K562 (cell line): ENCODE measurements at regions not wholly inside any gene's neighbourhood (a gene's known extent, or its start where the extent isn't known, plus 50 kb on each side); places are given as distances from the start of the nearest gene placed in this dataset.

ENCODE experiments used
- ATAC-seq: fragments of 200-7000 bp; cut with Tn5 transposase; 3 replicates; pipeline ENCODE4 v1.9.1; 2020; ENCODE audit warnings: moderate library complexity
- BruUV-seq: library from RNA; stranded (reverse); fragments of 400-500 nt; replicated peaks from 2 replicates; lab custom pipeline; 2021; lab: Mats Ljungman, UMichigan
- CTCF ChIA-PET: fragments of 300-600 bp; formaldehyde crosslinking; extraction: SDS; loops from one replicate; lab custom pipeline; 2021; ENCODE audit warnings: low intra/inter-chr PET ratio; lab: Yijun Ruan, JAX
- POLR2A ChIA-PET: fragments of 300-600, 350-650 bp; sonication (Branson Sonifier 250); formaldehyde crosslinking; extraction: SDS; loops from one replicate; lab custom pipeline; 2021; ENCODE audit warnings: antibody characterized with exemption, inconsistent platforms; lab: Yijun Ruan, JAX
- DNase-seq, 4 experiments: peaks; one replicate each; pipeline versions ENCODE4 v3.0.0 to v3.0.0-alpha.2; 2011 to 2018; ENCODE audit warnings: low spot score in 3 of 4, mixed read lengths in 3 of 4; ENCODE audit errors: extremely low read depth in 1 of 4
- FAIRE-seq: peaks from 2 replicates; lab custom pipeline; 2011; peaks lifted over from hg19 to GRCh38; lab: Jason Lieb, UNC
- H2AFZ ChIP-seq: 2 replicates; pipeline ENCODE4 v1.6.0; 2011; ENCODE audit warnings: low read depth, low read length, control low read depth, inconsistent platforms
- H3K27ac ChIP-seq: fragments of 200-600 bp; 3 replicates; pipeline ENCODE4 v1.8.0; 2011; ENCODE audit warnings: low read depth, mild to moderate bottlenecking, control low read depth, inconsistent platforms, low read length, moderate library complexity, mixed read lengths; ENCODE audit errors: extremely low read depth
- H3K27me3 ChIP-seq, 2 experiments: fragments of 300-600 bp in 1 of 2; 2 replicates in 1 of 2; 3 replicates in 1 of 2; pipeline versions ENCODE4 v1.6.0 to v1.8.0; 2011; ENCODE audit warnings: inconsistent platforms in 2 of 2, low read length in 2 of 2, mild to moderate bottlenecking in 1 of 2, mixed read lengths in 1 of 2, moderate library complexity in 1 of 2; ENCODE audit not compliant: control insufficient read depth in 2 of 2, insufficient read depth in 2 of 2
- H3K36me3 ChIP-seq: fragments of 300-600 bp; 3 replicates; pipeline ENCODE4 v1.8.0; 2011; ENCODE audit warnings: mild to moderate bottlenecking, low read length, inconsistent platforms; ENCODE audit not compliant: control insufficient read depth, insufficient read depth
- H3K4me1 ChIP-seq, 2 experiments: fragments of 200-600 bp in 1 of 2; replicated peaks in 1 of 2; 2 replicates in 1 of 2; 3 replicates in 1 of 2; pipeline versions ENCODE4 v1.5.1 to v1.8.0; 2011; ENCODE audit warnings: inconsistent platforms in 2 of 2, low read length in 2 of 2, mild to moderate bottlenecking in 1 of 2, mixed read lengths in 1 of 2, moderate library complexity in 1 of 2; ENCODE audit not compliant: control insufficient read depth in 2 of 2, insufficient read depth in 2 of 2
- H3K4me2 ChIP-seq: 2 replicates; pipeline ENCODE4 v1.6.1; 2011; ENCODE audit warnings: low read length, control low read depth, inconsistent platforms, mixed read lengths; ENCODE audit not compliant: insufficient read depth
- H3K4me3 ChIP-seq: fragments of 200-600 bp; sonication (generic), shearing (Covaris generic); 2 replicates; pipeline ENCODE4 v1.5.1; 2016; ENCODE audit warnings: control low read depth, inconsistent platforms
- H3K79me2 ChIP-seq: fragments of 200-600 bp; 3 replicates; pipeline ENCODE4 v1.8.0; 2011; ENCODE audit warnings: low read length, inconsistent platforms; ENCODE audit not compliant: control insufficient read depth, insufficient read depth
- H3K9ac ChIP-seq, 2 experiments: 2 replicates each; pipeline versions ENCODE4 v1.6.0 to v1.6.1; 2011; ENCODE audit warnings: low read depth in 2 of 2, low read length in 2 of 2, control low read depth in 1 of 2, inconsistent platforms in 1 of 2, mild to moderate bottlenecking in 1 of 2, mixed read lengths in 1 of 2; ENCODE audit not compliant: insufficient read depth in 1 of 2
- H3K9me1 ChIP-seq: one replicate; pipeline ENCODE4 v1.6.0; 2011; ENCODE audit warnings: inconsistent platforms, mild to moderate bottlenecking, low read length, moderate library complexity; ENCODE audit not compliant: control insufficient read depth, insufficient read depth
- H3K9me3 ChIP-seq: replicated peaks from 2 replicates; pipeline ENCODE4 v1.5.1; 2011; ENCODE audit warnings: low read depth, low read length, inconsistent platforms; ENCODE audit not compliant: control insufficient read depth, insufficient read depth
- H4K20me1 ChIP-seq: replicated peaks from 2 replicates; pipeline ENCODE4 v1.6.1; 2011; ENCODE audit warnings: low read length, inconsistent platforms, mixed read lengths; ENCODE audit not compliant: control insufficient read depth, insufficient read depth
- ATF3 ChIP-seq, 2 experiments: fragments of 450-650 bp in 1 of 2; sonication (generic) in 1 of 2; formaldehyde crosslinking in 1 of 2; IDR thresholded peaks in 1 of 2; conservative IDR thresholded peaks in 1 of 2; 2 replicates each; pipeline versions ENCODE4 v1.6.1 to v1.8.1; 2016 to 2023; ENCODE audit warnings: mild to moderate bottlenecking in 2 of 2, moderate library complexity in 2 of 2, inconsistent platforms in 1 of 2, missing genetic modification reagents in 1 of 2
- CEBPG ChIP-seq, 3 experiments: fragments of 200-800 bp in 1 of 3; sonication (Bioruptor generic) in 1 of 3; sonication (generic) in 1 of 3; formaldehyde crosslinking in 1 of 3; IDR thresholded peaks in 2 of 3; conservative IDR thresholded peaks in 1 of 3; 2 replicates each; pipeline versions ENCODE4 v1.6.1 to v1.8.0; 2016 to 2022; ENCODE audit warnings: missing compliant biosample characterization in 2 of 3, missing genetic modification characterization in 2 of 3, mild to moderate bottlenecking in 1 of 3, missing genetic modification reagents in 1 of 3
- SREBF1 ChIP-seq: fragments of 150-350 bp; IDR thresholded peaks from 2 replicates; pipeline ENCODE4 v1.6.1; 2014; ENCODE audit warnings: antibody characterized with exemption, low read depth, low read length, borderline replicate concordance
- WGBS: fragments of 100-300 bp; shearing (Covaris generic); methylation state at CpG from one replicate; pipeline ENCODE4 v1.1.6; 2016; ENCODE audit warnings: low coverage, mixed read lengths; ENCODE audit not compliant: insufficient coverage; ENCODE audit errors: missing lambda C conversion rate; 5-methylcytosine and 5-hydroxymethylcytosine counted together
- in situ Hi-C: fragments of 300-500 bp; cut with MboI; formaldehyde crosslinking; loops from 4 replicates; pipeline ENCODE4 v1.15.0; 2018; ENCODE audit warnings: inconsistent platforms, mixed read lengths
- intact Hi-C: fragments of 100-400 bp; cut with micrococcal nuclease; formaldehyde crosslinking; loops from 2 replicates; pipeline ENCODE4 v1.14.2; 2022

GRCh38 chr20:60632391-60633262 lies 619.4 kb upstream of the CDH4 start:
- Histone ChIP-seq H3K79me2 (no peaks in the 10 kb centered on the region), H3K9me1 (no peaks in the 10 kb centered on the region), H3K36me3 (no peaks in the 10 kb centered on the region), H3K4me2 (no peak overlapping the region), H3K4me1 (no peaks in the 10 kb centered on the region), H2AFZ (no peak overlapping the region), H3K27ac (no peak overlapping the region), H3K9me3 (no peaks in the 10 kb centered on the region), H4K20me1 (no peaks in the 10 kb centered on the region), H3K27me3 (no peaks in the 10 kb centered on the region; a peak in 1 of 5 replicates), H3K9ac (no peak overlapping the region), H3K4me3 (no peak overlapping the region)
- TF ChIP-seq SREBF1: no peak
- TF ChIP-seq CEBPG (CRISPR knock-in tag; IDR thresholded peaks at IDR 0.05): no peak
- peak; percentile 36 to 64; a peak in 3 of 4 replicates for TF ChIP-seq CEBPG (tag; conservative IDR thresholded peaks at IDR 0.05 in 1 of 2, IDR thresholded peaks at IDR 0.05 in 1 of 2)
- TF ChIP-seq ATF3 (IDR thresholded peaks at IDR 0.05): peak; percentile 69
- no peak for TF ChIP-seq ATF3 (CRISPR knock-in tag; conservative IDR thresholded peaks at IDR 0.05)
- no peak for FAIRE-seq
- BruUV-seq: no TSS peak
- in situ Hi-C loops (no loop called here), intact Hi-C loops (no loop called here)
- no peak for ATAC-seq
- ChIA-PET POLR2A (no interaction called here), CTCF (no interaction called here)
- no peak for DNase-seq
- WGBS: under 1% methylated on average over 8 of the region's 8 CpGs
